Endothelial cell of umbilical vein (primary cell): ENCODE measurements at regions not wholly inside any gene's neighbourhood (a gene's known extent, or its start where the extent isn't known, plus 50 kb on each side); places are given as distances from the start of the nearest gene placed in this dataset.

Experiments used
- BruUV-seq: library from RNA; stranded (reverse); fragments of 400-500 nt; replicated peaks from 2 replicates; lab custom pipeline; 2021; lab: Mats Ljungman, UMichigan
- CTCF ChIA-PET: fragments of 300-600, 350-600 bp; sonication (Branson Sonifier 250); formaldehyde crosslinking; loops from one replicate; lab custom pipeline; 2021; ENCODE audit warnings: antibody characterized with exemption, inconsistent platforms; lab: Charles Lee
- POLR2A ChIA-PET: fragments of 300-600, 350-600 bp; sonication (Branson Sonifier 250); formaldehyde crosslinking; loops from one replicate; lab custom pipeline; 2021; ENCODE audit warnings: antibody characterized with exemption, inconsistent platforms; lab: Charles Lee
- DNase-seq: peaks from one replicate; pipeline ENCODE4 v3.0.0-alpha.2; 2011; ENCODE audit warnings: low read depth, low spot score
- FAIRE-seq: peaks from 2 replicates; lab custom pipeline; 2011; peaks lifted over from hg19 to GRCh38; lab: Jason Lieb, UNC
- H2AFZ ChIP-seq: 2 replicates; pipeline ENCODE4 v1.6.0; 2012; ENCODE audit warnings: low read depth, low read length, control low read depth, inconsistent platforms
- H3K27ac ChIP-seq: 2 replicates; pipeline ENCODE4 v1.5.1; 2011; ENCODE audit warnings: low read depth, mild to moderate bottlenecking, control low read depth, low read length, moderate library complexity; ENCODE audit not compliant: insufficient read depth
- H3K27me3 ChIP-seq, 2 experiments: 2 replicates each; pipeline versions ENCODE4 v1.6.0 to v1.6.1; 2011; ENCODE audit warnings: low read length in 2 of 2, mixed read lengths in 1 of 2; ENCODE audit not compliant: control insufficient read depth in 2 of 2, insufficient read depth in 2 of 2
- H3K36me3 ChIP-seq, 2 experiments: 2 replicates in 1 of 2; 3 replicates in 1 of 2; pipeline ENCODE4 v1.5.1; 2011; ENCODE audit warnings: low read length in 2 of 2, mild to moderate bottlenecking in 1 of 2, moderate library complexity in 1 of 2; ENCODE audit not compliant: control insufficient read depth in 2 of 2, insufficient read depth in 2 of 2; ENCODE audit errors: extremely low read depth in 1 of 2
- H3K4me1 ChIP-seq: 3 replicates; pipeline ENCODE4 v1.5.1; 2011; ENCODE audit warnings: mild to moderate bottlenecking, low read length; ENCODE audit not compliant: control insufficient read depth, insufficient read depth; ENCODE audit errors: extremely low read depth
- H3K4me2 ChIP-seq: 2 replicates; pipeline ENCODE4 v1.6.1; 2011; ENCODE audit warnings: low read length, control low read depth, mixed read lengths; ENCODE audit not compliant: insufficient read depth
- H3K4me3 ChIP-seq, 3 experiments: fragments of 200-600 bp in 1 of 3; sonication (generic), shearing (Covaris generic) in 1 of 3; replicated peaks in 1 of 3; 2 replicates each; pipeline ENCODE4 v1.5.1; 2011 to 2016; ENCODE audit warnings: control low read depth in 3 of 3, low read length in 3 of 3, mild to moderate bottlenecking in 2 of 3, inconsistent platforms in 1 of 3, low read depth in 1 of 3, moderate library complexity in 1 of 3; ENCODE audit not compliant: insufficient read depth in 1 of 3
- H3K79me2 ChIP-seq: 2 replicates; pipeline ENCODE4 v1.6.0; 2012; ENCODE audit warnings: low read length, inconsistent platforms; ENCODE audit not compliant: control insufficient read depth, insufficient read depth
- H3K9ac ChIP-seq: replicated peaks from 2 replicates; pipeline ENCODE3; 2011; ENCODE audit warnings: low read length, control low read depth; ENCODE audit not compliant: insufficient read depth; ENCODE audit errors: extremely low read depth
- H3K9me1 ChIP-seq: replicated peaks from 3 replicates; pipeline ENCODE4 v1.6.0; 2011; ENCODE audit warnings: mild to moderate bottlenecking, low read length; ENCODE audit not compliant: control insufficient read depth, insufficient read depth; ENCODE audit errors: extremely low read depth
- H3K9me3 ChIP-seq: replicated peaks from 2 replicates; pipeline ENCODE4 v1.5.1; 2012; ENCODE audit warnings: low read length, inconsistent platforms; ENCODE audit not compliant: control insufficient read depth, insufficient read depth
- H4K20me1 ChIP-seq: replicated peaks from 2 replicates; pipeline ENCODE3; 2011; ENCODE audit warnings: mild to moderate bottlenecking, low read length; ENCODE audit not compliant: control insufficient read depth, insufficient read depth; ENCODE audit errors: extremely low read depth
- EZH2 ChIP-seq: IDR thresholded peaks from 2 replicates; pipeline ENCODE4 v1.6.1; 2012; ENCODE audit warnings: borderline replicate concordance, low read depth, mild to moderate bottlenecking, moderate library complexity, low read length, inconsistent platforms; ENCODE audit not compliant: severe bottlenecking
- FOS ChIP-seq: IDR thresholded peaks from 2 replicates; pipeline ENCODE4 v1.6.1; 2011; ENCODE audit warnings: mild to moderate bottlenecking, low read length, moderate library complexity, borderline replicate concordance; ENCODE audit not compliant: insufficient read depth
- GATA2 ChIP-seq: IDR thresholded peaks from 2 replicates; pipeline ENCODE4 v1.7.0; 2011; ENCODE audit warnings: low read depth, mild to moderate bottlenecking, moderate library complexity, mixed read lengths, low read length; ENCODE audit not compliant: insufficient read length, insufficient read depth
- JUN ChIP-seq: IDR thresholded peaks from 2 replicates; pipeline ENCODE4 v1.6.1; 2011; ENCODE audit warnings: borderline replicate concordance, low read depth; ENCODE audit not compliant: insufficient read length, insufficient read depth
- POLR2A ChIP-seq: IDR thresholded peaks from 2 replicates; pipeline ENCODE4 v1.6.1; 2012; ENCODE audit warnings: low read depth, mild to moderate bottlenecking, control low read depth, low read length
- POLR2AphosphoS5 ChIP-seq: IDR thresholded peaks from 2 replicates; pipeline ENCODE4 v1.6.1; 2012; ENCODE audit warnings: low read depth, mild to moderate bottlenecking, control low read depth, low read length, moderate library complexity; ENCODE audit not compliant: insufficient read depth
- dilution Hi-C: fragments of 300-500 bp; cut with MboI; formaldehyde crosslinking; loops from one replicate; pipeline ENCODE4 v1.15.0; 2019; ENCODE audit warnings: low sequenced_read_pairs; ENCODE audit not compliant: extremely low pct_ligation_motif_present
- intact Hi-C: fragments of 100-400 bp; cut with micrococcal nuclease; formaldehyde crosslinking; loops from one replicate; pipeline ENCODE4 v1.10.0; 2022
- TF ChIP-seq, protein P1 (sequence below): IDR thresholded peaks from 2 replicates; pipeline ENCODE4 v1.6.1; 2011; ENCODE audit not compliant: insufficient read depth, insufficient read length
- TF ChIP-seq, protein P2 (sequence below), 2 donors: IDR thresholded peaks; 1 replicate in 1 of 2; 2 replicates in 1 of 2; pipeline ENCODE4 v1.5.1; 2011; ENCODE audit warnings: low read length in 2 of 2, mild to moderate bottlenecking in 2 of 2, moderate library complexity in 2 of 2, control low read depth in 1 of 2, inconsistent platforms in 1 of 2, low read depth in 1 of 2; ENCODE audit not compliant: insufficient read depth in 1 of 2; ENCODE audit errors: extremely low read depth in 1 of 2

DNA sequence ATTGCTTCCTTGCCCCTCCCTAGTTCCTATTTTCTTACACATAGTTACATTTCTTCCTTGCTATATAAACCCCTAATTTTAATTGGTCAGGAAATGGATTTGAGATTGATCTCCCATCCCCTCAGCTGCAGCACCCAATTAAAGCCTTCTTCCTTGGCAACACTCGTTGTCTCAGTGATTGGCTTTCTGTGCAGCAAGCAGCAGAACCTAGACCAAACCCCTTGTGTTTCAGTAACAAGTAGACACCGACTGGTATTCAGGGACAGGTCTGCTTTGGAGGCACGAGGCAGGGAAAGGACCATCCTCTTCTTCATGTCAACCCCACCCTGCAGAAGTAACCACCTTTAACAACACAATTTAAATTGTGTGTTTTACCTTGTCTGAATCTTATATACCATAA, 152.6 kb downstream of the RPAP3 start:
- Histone ChIP-seq H3K9ac (no peak overlapping the region), H3K79me2 (no peaks in the 10 kb centered on the region), H2AFZ (no peak overlapping the region), H3K36me3 (no peaks in the 10 kb centered on the region), H3K9me1 (no peaks in the 10 kb centered on the region), H3K4me2 (no peak overlapping the region), H3K27ac (no peak overlapping the region), H3K4me3 (no peak overlapping the region), H3K27me3 (peaks cover 0 to 3% of the 10 kb centered on the region in 2 experiments), H3K9me3 (no peaks in the 10 kb centered on the region), H3K4me1 (no peaks in the 10 kb centered on the region), H4K20me1 (no peaks in the 10 kb centered on the region)
- ChIA-PET CTCF (interaction anchor here (0.6 to 2.4 kb wide), 2 partner anchors 133 to 332 kb away, joined by 3 to 7 read pairs; no protein-coding TSS in a partner anchor), POLR2A (no interaction called here)
- dilution Hi-C loops, result no loop called here
- no TSS peak for BruUV-seq
- TF ChIP-seq, protein P1, sequence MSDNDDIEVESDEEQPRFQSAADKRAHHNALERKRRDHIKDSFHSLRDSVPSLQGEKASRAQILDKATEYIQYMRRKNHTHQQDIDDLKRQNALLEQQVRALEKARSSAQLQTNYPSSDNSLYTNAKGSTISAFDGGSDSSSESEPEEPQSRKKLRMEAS, result no peak
- TF ChIP-seq POLR2A, result no peak
- TF ChIP-seq EZH2, result no peak
- TF ChIP-seq JUN, result no peak
- TF ChIP-seq POLR2AphosphoS5, result no peak
- no peak for TF ChIP-seq GATA2
- TF ChIP-seq, protein P2, sequence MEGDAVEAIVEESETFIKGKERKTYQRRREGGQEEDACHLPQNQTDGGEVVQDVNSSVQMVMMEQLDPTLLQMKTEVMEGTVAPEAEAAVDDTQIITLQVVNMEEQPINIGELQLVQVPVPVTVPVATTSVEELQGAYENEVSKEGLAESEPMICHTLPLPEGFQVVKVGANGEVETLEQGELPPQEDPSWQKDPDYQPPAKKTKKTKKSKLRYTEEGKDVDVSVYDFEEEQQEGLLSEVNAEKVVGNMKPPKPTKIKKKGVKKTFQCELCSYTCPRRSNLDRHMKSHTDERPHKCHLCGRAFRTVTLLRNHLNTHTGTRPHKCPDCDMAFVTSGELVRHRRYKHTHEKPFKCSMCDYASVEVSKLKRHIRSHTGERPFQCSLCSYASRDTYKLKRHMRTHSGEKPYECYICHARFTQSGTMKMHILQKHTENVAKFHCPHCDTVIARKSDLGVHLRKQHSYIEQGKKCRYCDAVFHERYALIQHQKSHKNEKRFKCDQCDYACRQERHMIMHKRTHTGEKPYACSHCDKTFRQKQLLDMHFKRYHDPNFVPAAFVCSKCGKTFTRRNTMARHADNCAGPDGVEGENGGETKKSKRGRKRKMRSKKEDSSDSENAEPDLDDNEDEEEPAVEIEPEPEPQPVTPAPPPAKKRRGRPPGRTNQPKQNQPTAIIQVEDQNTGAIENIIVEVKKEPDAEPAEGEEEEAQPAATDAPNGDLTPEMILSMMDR (IDR thresholded peaks at IDR 0.05; ENCODE audit: extremely low read depth in 1 of 2, insufficient read depth in 1 of 2, low read depth in 1 of 2, low read length in 2 of 2), result no peak
- no peak for TF ChIP-seq FOS
- no peak for DNase-seq
- no peak for FAIRE-seq
- intact Hi-C loops, result no loop called here
